GM23338 (cell line): ENCODE measurements at regions not wholly inside any gene's neighbourhood (a gene's known extent, or its start where the extent isn't known, plus 50 kb on each side); places are given as distances from the start of the nearest gene placed in this dataset.

Experiments used
- TF ChIP-seq, protein P1 (sequence below), 2 experiments: fragments of 200-600 bp in 1 of 2; sonication (generic) in 1 of 2; conservative IDR thresholded peaks; 2 replicates each; pipeline versions ENCODE4 v1.5.1 to v1.6.1; 2016 to 2017; ENCODE audit warnings: antibody characterized with exemption in 2 of 2, low read depth in 2 of 2, mild to moderate bottlenecking in 2 of 2, moderate library complexity in 1 of 2
- TF ChIP-seq, protein P2 (sequence below): IDR thresholded peaks from one replicate; pipeline ENCODE4 v1.6.1; 2018; ENCODE audit warnings: antibody characterized with exemption; ENCODE audit not compliant: unreplicated experiment

DNA sequence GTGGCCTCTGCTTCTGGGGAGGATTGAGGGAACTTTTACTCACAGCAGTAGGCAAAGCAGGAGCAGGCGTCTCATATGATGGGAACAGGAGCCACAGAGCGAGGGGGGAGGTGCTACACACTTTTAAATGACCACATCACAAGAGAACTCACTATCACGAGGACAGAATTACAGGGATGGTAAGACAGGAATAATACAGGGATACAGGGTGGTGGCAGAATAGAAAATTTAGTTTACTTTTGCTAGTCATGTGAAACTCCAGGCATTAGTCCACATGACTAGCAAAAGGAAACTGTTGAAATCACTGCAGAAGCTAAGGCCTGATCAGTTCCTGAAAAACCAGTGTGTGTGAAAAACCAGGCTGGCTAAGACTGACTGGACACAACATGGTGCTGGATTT lies 382.4 kb downstream of the NNT start:
- TF ChIP-seq, protein P1, sequence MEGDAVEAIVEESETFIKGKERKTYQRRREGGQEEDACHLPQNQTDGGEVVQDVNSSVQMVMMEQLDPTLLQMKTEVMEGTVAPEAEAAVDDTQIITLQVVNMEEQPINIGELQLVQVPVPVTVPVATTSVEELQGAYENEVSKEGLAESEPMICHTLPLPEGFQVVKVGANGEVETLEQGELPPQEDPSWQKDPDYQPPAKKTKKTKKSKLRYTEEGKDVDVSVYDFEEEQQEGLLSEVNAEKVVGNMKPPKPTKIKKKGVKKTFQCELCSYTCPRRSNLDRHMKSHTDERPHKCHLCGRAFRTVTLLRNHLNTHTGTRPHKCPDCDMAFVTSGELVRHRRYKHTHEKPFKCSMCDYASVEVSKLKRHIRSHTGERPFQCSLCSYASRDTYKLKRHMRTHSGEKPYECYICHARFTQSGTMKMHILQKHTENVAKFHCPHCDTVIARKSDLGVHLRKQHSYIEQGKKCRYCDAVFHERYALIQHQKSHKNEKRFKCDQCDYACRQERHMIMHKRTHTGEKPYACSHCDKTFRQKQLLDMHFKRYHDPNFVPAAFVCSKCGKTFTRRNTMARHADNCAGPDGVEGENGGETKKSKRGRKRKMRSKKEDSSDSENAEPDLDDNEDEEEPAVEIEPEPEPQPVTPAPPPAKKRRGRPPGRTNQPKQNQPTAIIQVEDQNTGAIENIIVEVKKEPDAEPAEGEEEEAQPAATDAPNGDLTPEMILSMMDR (conservative IDR thresholded peaks at IDR 0.05; ENCODE audit: low read depth in 2 of 2), result no peak
- TF ChIP-seq, protein P2, sequence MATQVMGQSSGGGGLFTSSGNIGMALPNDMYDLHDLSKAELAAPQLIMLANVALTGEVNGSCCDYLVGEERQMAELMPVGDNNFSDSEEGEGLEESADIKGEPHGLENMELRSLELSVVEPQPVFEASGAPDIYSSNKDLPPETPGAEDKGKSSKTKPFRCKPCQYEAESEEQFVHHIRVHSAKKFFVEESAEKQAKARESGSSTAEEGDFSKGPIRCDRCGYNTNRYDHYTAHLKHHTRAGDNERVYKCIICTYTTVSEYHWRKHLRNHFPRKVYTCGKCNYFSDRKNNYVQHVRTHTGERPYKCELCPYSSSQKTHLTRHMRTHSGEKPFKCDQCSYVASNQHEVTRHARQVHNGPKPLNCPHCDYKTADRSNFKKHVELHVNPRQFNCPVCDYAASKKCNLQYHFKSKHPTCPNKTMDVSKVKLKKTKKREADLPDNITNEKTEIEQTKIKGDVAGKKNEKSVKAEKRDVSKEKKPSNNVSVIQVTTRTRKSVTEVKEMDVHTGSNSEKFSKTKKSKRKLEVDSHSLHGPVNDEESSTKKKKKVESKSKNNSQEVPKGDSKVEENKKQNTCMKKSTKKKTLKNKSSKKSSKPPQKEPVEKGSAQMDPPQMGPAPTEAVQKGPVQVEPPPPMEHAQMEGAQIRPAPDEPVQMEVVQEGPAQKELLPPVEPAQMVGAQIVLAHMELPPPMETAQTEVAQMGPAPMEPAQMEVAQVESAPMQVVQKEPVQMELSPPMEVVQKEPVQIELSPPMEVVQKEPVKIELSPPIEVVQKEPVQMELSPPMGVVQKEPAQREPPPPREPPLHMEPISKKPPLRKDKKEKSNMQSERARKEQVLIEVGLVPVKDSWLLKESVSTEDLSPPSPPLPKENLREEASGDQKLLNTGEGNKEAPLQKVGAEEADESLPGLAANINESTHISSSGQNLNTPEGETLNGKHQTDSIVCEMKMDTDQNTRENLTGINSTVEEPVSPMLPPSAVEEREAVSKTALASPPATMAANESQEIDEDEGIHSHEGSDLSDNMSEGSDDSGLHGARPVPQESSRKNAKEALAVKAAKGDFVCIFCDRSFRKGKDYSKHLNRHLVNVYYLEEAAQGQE, result no peak
